SK-N-SH (cell line): ENCODE measurements at regions not wholly inside any gene's neighbourhood (a gene's known extent, or its start where the extent isn't known, plus 50 kb on each side); places are given as distances from the start of the nearest gene placed in this dataset.

Experiments used
- CTCF ChIP-seq: fragments of 200-600 bp; sonication (generic); IDR thresholded peaks from 2 replicates; pipeline ENCODE4 v1.6.1; 2017; ENCODE audit warnings: antibody characterized with exemption, mild to moderate bottlenecking, moderate library complexity
- IRF3 ChIP-seq: fragments of 150-350 bp; IDR thresholded peaks from 2 replicates; pipeline ENCODE4 v1.6.1; 2016; ENCODE audit warnings: mild to moderate bottlenecking, low read depth, low read length
- POLR2AphosphoS5 ChIP-seq: IDR thresholded peaks from 2 replicates; pipeline ENCODE4 v1.6.1; 2012; ENCODE audit warnings: low read depth, low read length
- TF ChIP-seq, protein P1 (sequence below): IDR thresholded peaks from 2 replicates; pipeline ENCODE4 v1.4.0; 2012; ENCODE audit warnings: low read depth

DNA sequence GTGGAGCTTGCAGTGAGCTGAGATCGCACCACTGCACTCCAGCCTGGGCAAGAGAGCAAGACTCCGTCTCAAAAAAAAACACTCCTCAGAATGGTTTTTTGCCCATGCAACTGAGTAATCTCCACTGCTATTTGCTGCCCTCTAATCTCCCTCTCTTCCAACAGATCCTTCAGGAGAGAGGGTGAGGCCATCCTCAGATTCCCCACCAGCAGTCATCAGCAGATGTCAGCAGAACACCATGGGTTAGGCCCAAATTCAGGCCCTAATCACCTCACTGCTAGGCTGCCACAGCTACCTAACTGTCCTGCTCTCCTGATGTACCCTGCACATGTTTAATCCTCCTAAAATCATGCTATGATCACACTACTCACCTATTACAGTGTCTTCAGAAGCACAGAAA is 63.2 kb upstream of the BEND6 start:
- TF ChIP-seq, protein P1, sequence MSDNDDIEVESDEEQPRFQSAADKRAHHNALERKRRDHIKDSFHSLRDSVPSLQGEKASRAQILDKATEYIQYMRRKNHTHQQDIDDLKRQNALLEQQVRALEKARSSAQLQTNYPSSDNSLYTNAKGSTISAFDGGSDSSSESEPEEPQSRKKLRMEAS = no peak
- TF ChIP-seq POLR2AphosphoS5 (no peak), IRF3 (no peak), CTCF (0 out of 2 replicates have a peak, but pooled peaks have one; percentile 19)
